ENCODE measurements at regions not wholly inside any gene's neighbourhood (a gene's known extent, or its start where the extent isn't known, plus 50 kb on each side); places are given as distances from the start of the nearest gene placed in this dataset.

DNA sequence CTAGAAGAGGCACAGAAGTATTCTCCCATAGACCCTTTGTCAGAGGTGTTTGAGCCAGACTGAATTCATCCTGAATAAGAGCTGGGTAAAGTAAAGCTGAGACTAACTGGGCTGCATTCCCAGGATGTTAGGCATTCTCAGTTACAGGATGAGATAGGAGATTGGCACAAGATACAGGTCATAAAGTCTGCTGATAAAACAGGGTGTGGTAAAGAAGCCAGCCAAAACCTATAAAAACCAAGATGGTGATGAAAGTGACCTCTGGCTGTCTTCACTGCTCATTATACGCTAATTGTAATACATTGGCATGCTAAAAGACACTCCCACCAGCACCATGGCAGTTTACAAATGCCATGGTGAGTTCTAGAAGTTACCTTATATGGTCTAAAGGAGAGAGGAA, 364.9 kb upstream of the TMEFF2 start:
- H3K27ac ChIP-seq (ENCODE audit: insufficient read depth, low read depth, low read length) = no peak overlapping the region
- no peaks in the 10 kb centered on the region for H3K9me3 ChIP-seq (replicated peaks; ENCODE audit: control insufficient read depth, insufficient read depth, low read length)
- no peaks in the 10 kb centered on the region for H3K27me3 ChIP-seq (ENCODE audit: control insufficient read depth in 2 of 2, insufficient read depth in 2 of 2, low read length in 2 of 2)
- FAIRE-seq (no peak), DNase-seq (ENCODE audit: low read depth, low spot score) (no peak)
- no peak overlapping the region for H3K9ac ChIP-seq (replicated peaks; ENCODE audit: extremely low read depth, insufficient read depth, low read length)
- H2AFZ ChIP-seq (ENCODE audit: low read depth, low read length) = no peak overlapping the region
- H3K36me3 ChIP-seq (ENCODE audit: control insufficient read depth in 2 of 2, extremely low read depth in 1 of 2, insufficient read depth in 2 of 2, low read length in 2 of 2) = no peaks in the 10 kb centered on the region
- H3K79me2 ChIP-seq (ENCODE audit: control insufficient read depth, insufficient read depth, low read length) = no peaks in the 10 kb centered on the region
- H3K4me3 ChIP-seq (replicated peaks in 1 of 3; ENCODE audit: insufficient read depth in 1 of 3, low read depth in 1 of 3, low read length in 3 of 3) = no peak overlapping the region
- no peak overlapping the region for H3K4me2 ChIP-seq (ENCODE audit: insufficient read depth, low read length)
- intact Hi-C loops (cut with micrococcal nuclease) = no loop called here
- BruUV-seq (replicated peaks) = no TSS peak
- H3K4me1 ChIP-seq (ENCODE audit: control insufficient read depth, extremely low read depth, insufficient read depth, low read length) = no peaks in the 10 kb centered on the region
- no peaks in the 10 kb centered on the region for H3K9me1 ChIP-seq (replicated peaks; ENCODE audit: control insufficient read depth, extremely low read depth, insufficient read depth, low read length)
- dilution Hi-C loops (cut with MboI; ENCODE audit: extremely low pct_ligation_motif_present, low sequenced_read_pairs) = no loop called here
- TF ChIP-seq GATA2 (IDR thresholded peaks at IDR 0.05; ENCODE audit: insufficient read depth, insufficient read length, low read depth, low read length) = no peak
- TF ChIP-seq POLR2A (IDR thresholded peaks at IDR 0.05; ENCODE audit: low read depth, low read length) = no peak
- no peak for TF ChIP-seq POLR2AphosphoS5 (IDR thresholded peaks at IDR 0.05; ENCODE audit: insufficient read depth, low read depth, low read length)
- TF ChIP-seq, protein P1, sequence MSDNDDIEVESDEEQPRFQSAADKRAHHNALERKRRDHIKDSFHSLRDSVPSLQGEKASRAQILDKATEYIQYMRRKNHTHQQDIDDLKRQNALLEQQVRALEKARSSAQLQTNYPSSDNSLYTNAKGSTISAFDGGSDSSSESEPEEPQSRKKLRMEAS (IDR thresholded peaks at IDR 0.05; ENCODE audit: insufficient read depth, insufficient read length) = no peak
- TF ChIP-seq JUN (IDR thresholded peaks at IDR 0.05; ENCODE audit: borderline replicate concordance, insufficient read depth, insufficient read length, low read depth) = no peak
- ChIA-PET POLR2A (no interaction called here), CTCF (no interaction called here)
- no peaks in the 10 kb centered on the region for H4K20me1 ChIP-seq (replicated peaks; ENCODE audit: control insufficient read depth, extremely low read depth, insufficient read depth, low read length)

DNA sequence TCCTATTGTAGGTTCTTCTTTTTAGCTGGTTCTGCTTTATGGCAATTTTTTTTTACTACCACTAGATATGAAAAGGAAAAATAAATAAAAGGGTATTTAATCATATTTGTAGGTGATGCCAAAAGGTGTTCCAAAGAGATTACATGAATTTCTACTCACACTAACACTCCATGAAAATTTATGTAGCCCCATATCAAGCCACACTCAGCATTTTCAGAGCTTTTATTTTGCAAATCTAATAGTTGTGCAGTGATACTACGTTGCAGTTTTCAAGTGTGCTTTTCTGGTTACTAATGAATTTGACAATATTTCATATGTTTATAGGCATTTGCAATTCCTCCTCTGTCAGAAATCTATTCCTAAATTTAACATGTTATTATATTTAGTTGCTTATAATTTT, 363.9 kb upstream of the TMEFF2 start:
- FAIRE-seq (no peak), DNase-seq (ENCODE audit: low read depth, low spot score) (no peak)
- Histone ChIP-seq H3K36me3 (ENCODE audit: control insufficient read depth in 2 of 2, extremely low read depth in 1 of 2, insufficient read depth in 2 of 2, low read length in 2 of 2) (no peaks in the 10 kb centered on the region), H3K27me3 (ENCODE audit: control insufficient read depth in 2 of 2, insufficient read depth in 2 of 2, low read length in 2 of 2) (no peaks in the 10 kb centered on the region), H4K20me1 (replicated peaks; ENCODE audit: control insufficient read depth, extremely low read depth, insufficient read depth, low read length) (no peaks in the 10 kb centered on the region), H3K9me3 (replicated peaks; ENCODE audit: control insufficient read depth, insufficient read depth, low read length) (no peaks in the 10 kb centered on the region), H3K9ac (replicated peaks; ENCODE audit: extremely low read depth, insufficient read depth, low read length) (no peak overlapping the region), H3K4me3 (replicated peaks in 1 of 3; ENCODE audit: insufficient read depth in 1 of 3, low read depth in 1 of 3, low read length in 3 of 3) (no peak overlapping the region), H3K9me1 (replicated peaks; ENCODE audit: control insufficient read depth, extremely low read depth, insufficient read depth, low read length) (no peaks in the 10 kb centered on the region), H3K4me2 (ENCODE audit: insufficient read depth, low read length) (no peak overlapping the region), H2AFZ (ENCODE audit: low read depth, low read length) (no peak overlapping the region), H3K79me2 (ENCODE audit: control insufficient read depth, insufficient read depth, low read length) (no peaks in the 10 kb centered on the region), H3K4me1 (ENCODE audit: control insufficient read depth, extremely low read depth, insufficient read depth, low read length) (no peaks in the 10 kb centered on the region), H3K27ac (ENCODE audit: insufficient read depth, low read depth, low read length) (no peak overlapping the region)
- intact Hi-C loops (cut with micrococcal nuclease) (no loop called here), dilution Hi-C loops (cut with MboI; ENCODE audit: extremely low pct_ligation_motif_present, low sequenced_read_pairs) (no loop called here)
- BruUV-seq (replicated peaks) = no TSS peak
- ChIA-PET POLR2A (no interaction called here), CTCF (no interaction called here)
- no peak for TF ChIP-seq GATA2 (IDR thresholded peaks at IDR 0.05; ENCODE audit: insufficient read depth, insufficient read length, low read depth, low read length)
- no peak for TF ChIP-seq POLR2AphosphoS5 (IDR thresholded peaks at IDR 0.05; ENCODE audit: insufficient read depth, low read depth, low read length)
- no peak for TF ChIP-seq EZH2 (IDR thresholded peaks at IDR 0.05; ENCODE audit: borderline replicate concordance, low read depth, low read length, severe bottlenecking)
- TF ChIP-seq, protein P1 (IDR thresholded peaks at IDR 0.05; ENCODE audit: insufficient read depth, insufficient read length) = no peak
- no peak for TF ChIP-seq MYC (IDR thresholded peaks at IDR 0.05; ENCODE audit: low read depth, low read length)
- no peak for TF ChIP-seq POLR2A (IDR thresholded peaks at IDR 0.05; ENCODE audit: low read depth, low read length)
- no peak for TF ChIP-seq FOS (IDR thresholded peaks at IDR 0.05; ENCODE audit: borderline replicate concordance, insufficient read depth, low read length)
- TF ChIP-seq JUN (IDR thresholded peaks at IDR 0.05; ENCODE audit: borderline replicate concordance, insufficient read depth, insufficient read length, low read depth) = no peak
- TF ChIP-seq, protein P2, sequence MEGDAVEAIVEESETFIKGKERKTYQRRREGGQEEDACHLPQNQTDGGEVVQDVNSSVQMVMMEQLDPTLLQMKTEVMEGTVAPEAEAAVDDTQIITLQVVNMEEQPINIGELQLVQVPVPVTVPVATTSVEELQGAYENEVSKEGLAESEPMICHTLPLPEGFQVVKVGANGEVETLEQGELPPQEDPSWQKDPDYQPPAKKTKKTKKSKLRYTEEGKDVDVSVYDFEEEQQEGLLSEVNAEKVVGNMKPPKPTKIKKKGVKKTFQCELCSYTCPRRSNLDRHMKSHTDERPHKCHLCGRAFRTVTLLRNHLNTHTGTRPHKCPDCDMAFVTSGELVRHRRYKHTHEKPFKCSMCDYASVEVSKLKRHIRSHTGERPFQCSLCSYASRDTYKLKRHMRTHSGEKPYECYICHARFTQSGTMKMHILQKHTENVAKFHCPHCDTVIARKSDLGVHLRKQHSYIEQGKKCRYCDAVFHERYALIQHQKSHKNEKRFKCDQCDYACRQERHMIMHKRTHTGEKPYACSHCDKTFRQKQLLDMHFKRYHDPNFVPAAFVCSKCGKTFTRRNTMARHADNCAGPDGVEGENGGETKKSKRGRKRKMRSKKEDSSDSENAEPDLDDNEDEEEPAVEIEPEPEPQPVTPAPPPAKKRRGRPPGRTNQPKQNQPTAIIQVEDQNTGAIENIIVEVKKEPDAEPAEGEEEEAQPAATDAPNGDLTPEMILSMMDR (IDR thresholded peaks at IDR 0.05; ENCODE audit: extremely low read depth in 1 of 2, insufficient read depth in 1 of 2, low read depth in 1 of 2, low read length in 2 of 2) = no peak

Data from endothelial cell of umbilical vein (primary cell).